Aorta (tissue), 5 donors: ENCODE measurements at regions not wholly inside any gene's neighbourhood (a gene's known extent, or its start where the extent isn't known, plus 50 kb on each side); places are given as distances from the start of the nearest gene placed in this dataset.

Experiments
- ATAC-seq: fragments of 200-7000 bp; cut with Tn5 transposase; one replicate; pipeline ENCODE4 v1.9.1; 2022; ENCODE audit warnings: moderate library complexity; ENCODE audit not compliant: low FRiP score
- DNase-seq, 2 donors: peaks; one replicate each; pipeline ENCODE4 v3.0.0-alpha.2; 2020
- H3K27ac ChIP-seq, 2 donors: one replicate each; pipeline ENCODE4 v1.5.1; 2013; ENCODE audit warnings: low read length in 2 of 2, mild to moderate bottlenecking in 2 of 2, moderate library complexity in 2 of 2, control low read depth in 1 of 2, inconsistent platforms in 1 of 2, low read depth in 1 of 2
- H3K27me3 ChIP-seq, 2 donors: one replicate each; pipeline ENCODE4 v1.6.1; 2013; ENCODE audit warnings: control low read depth in 1 of 2, low read length in 1 of 2, mild to moderate bottlenecking in 1 of 2, moderate library complexity in 1 of 2; ENCODE audit not compliant: insufficient read depth in 2 of 2, control insufficient read depth in 1 of 2
- H3K36me3 ChIP-seq, 2 donors: one replicate each; pipeline ENCODE4 v1.6.1; 2013; ENCODE audit warnings: control low read depth in 1 of 2, low read length in 1 of 2, mild to moderate bottlenecking in 1 of 2; ENCODE audit not compliant: insufficient read depth in 2 of 2, control insufficient read depth in 1 of 2
- H3K4me1 ChIP-seq, 2 donors: one replicate each; pipeline ENCODE4 v1.6.1; 2013; ENCODE audit warnings: low read length in 2 of 2, control low read depth in 1 of 2, mild to moderate bottlenecking in 1 of 2, moderate library complexity in 1 of 2; ENCODE audit not compliant: insufficient read depth in 2 of 2, control insufficient read depth in 1 of 2
- H3K4me3 ChIP-seq, 2 donors: one replicate each; pipeline ENCODE4 v1.5.1; 2013; ENCODE audit warnings: low read length in 2 of 2, control low read depth in 1 of 2, mild to moderate bottlenecking in 1 of 2
- H3K9me3 ChIP-seq: one replicate; pipeline ENCODE4 v1.6.1; 2013; ENCODE audit warnings: mild to moderate bottlenecking, low read length; ENCODE audit not compliant: control insufficient read depth
- whole genome bisulfite sequencing, 2 donors: extraction: QIAGEN DNeasy Blood & Tissue Kit; methylation state at CpG; one replicate each; pipeline ENCODE4 v1.1.7; 2013; 5-methylcytosine and 5-hydroxymethylcytosine counted together
- intact Hi-C, 2 donors: fragments of 100-400 bp; cut with DNase I; formaldehyde crosslinking; loops; one replicate each; pipeline versions ENCODE4 v1.14.2 to v1.15.0; 2022
- donor health status: healthy with polysubstance abuse.
- donor health status: Bipolar disorder and iron deficiency.
- donor health status: DM: no; HTN: no; CAD: no.
- donor health status: DM: no; HTN: no; CAD: no.
- donor health status: DM: yes; HTN: yes; CAD: no.

DNA sequence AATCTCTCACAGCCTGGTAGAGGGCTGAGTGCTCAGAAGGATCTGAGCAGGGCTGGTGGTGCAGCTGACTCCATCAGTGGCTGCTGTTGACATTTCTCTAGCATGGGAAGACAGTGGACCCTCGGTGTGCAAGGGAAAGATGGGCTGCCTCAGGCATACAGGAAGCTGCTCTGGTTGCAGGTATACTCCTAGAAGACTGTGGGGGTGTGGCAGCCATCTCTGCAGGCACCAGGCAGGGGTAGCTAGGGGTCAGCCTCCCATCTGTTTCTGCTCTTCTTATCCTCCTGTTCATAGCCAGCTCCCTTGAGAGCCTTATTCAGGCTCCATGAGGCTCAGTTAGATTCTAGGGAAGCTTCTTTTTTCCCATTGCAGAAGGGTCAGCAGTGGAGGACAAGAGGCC lies 475.5 kb downstream of the TSHZ3 start:
- no peaks in the 10 kb centered on the region for H3K27me3 ChIP-seq
- no peaks in the 10 kb centered on the region for H3K36me3 ChIP-seq
- DNase-seq (no peak), ATAC-seq (no peak)
- H3K27ac ChIP-seq: no peak overlapping the region
- peaks cover 3% of the 10 kb centered on the region for H3K9me3 ChIP-seq
- no peaks in the 10 kb centered on the region for H3K4me1 ChIP-seq
- 52 to 57% methylated on average over 1 of the region's 1 CpG for WGBS, 2 donors
- intact Hi-C loops: no loop called here
- H3K4me3 ChIP-seq: no peak overlapping the region

DNA sequence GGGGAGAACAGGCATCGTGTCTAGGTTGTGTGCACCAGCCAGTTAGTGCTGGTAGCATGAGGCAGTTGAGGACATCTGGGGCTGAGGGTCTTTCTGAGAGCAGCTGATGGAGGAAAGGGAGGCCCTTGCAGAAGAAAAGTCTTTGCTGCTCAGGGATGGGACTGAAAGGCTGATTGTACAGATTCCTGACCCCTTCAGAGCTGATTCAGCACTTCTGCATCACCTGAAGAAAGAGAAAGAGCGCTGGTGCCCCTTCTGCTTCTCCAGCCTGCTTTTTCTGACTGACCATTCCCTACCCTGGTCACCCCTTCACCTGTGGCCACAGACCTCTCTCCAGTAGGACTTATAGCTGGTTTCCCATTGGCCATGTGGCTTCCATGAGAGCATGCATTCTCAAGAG lies 476.2 kb downstream of the TSHZ3 start:
- 65 to 86% methylated on average over 2 of the region's 2 CpGs for WGBS, 2 donors
- no peak for ATAC-seq
- H3K27ac ChIP-seq: no peak overlapping the region
- no peaks in the 10 kb centered on the region for H3K27me3 ChIP-seq
- peaks cover 4% of the 10 kb centered on the region for H3K9me3 ChIP-seq
- no peaks in the 10 kb centered on the region for H3K36me3 ChIP-seq
- no peaks in the 10 kb centered on the region for H3K4me1 ChIP-seq
- no peak overlapping the region for H3K4me3 ChIP-seq
- DNase-seq: no peak
- intact Hi-C loops: no loop called here

DNA sequence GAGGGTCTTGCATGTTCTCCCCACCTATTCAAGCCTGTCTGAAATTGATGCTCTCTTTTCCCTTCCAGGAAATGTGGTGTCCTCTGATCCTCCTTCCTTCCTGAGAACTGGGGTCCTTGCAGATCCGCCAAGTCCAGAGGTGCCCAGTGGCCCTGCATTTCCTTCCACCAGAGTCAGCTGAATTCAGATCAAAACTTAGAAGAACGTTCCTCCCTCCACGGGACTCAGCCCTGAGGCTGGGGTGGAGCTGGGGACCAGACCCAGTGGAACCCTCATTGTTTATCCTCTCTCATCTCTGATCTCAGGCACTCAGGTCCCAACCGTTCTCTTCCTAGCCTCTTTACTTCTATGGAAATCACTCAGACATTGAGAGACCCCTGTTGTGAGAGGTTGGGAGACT lies 477.3 kb downstream of the TSHZ3 start:
- intact Hi-C loops: no loop called here
- peaks cover 4% of the 10 kb centered on the region for H3K9me3 ChIP-seq
- H3K27me3 ChIP-seq: no peaks in the 10 kb centered on the region
- no peak for ATAC-seq
- H3K36me3 ChIP-seq: no peaks in the 10 kb centered on the region
- 64 to 67% methylated on average over 4 of the region's 4 CpGs for WGBS, 2 donors
- DNase-seq: no peak
- no peak overlapping the region for H3K27ac ChIP-seq
- no peaks in the 10 kb centered on the region for H3K4me1 ChIP-seq
- no peak overlapping the region for H3K4me3 ChIP-seq

DNA sequence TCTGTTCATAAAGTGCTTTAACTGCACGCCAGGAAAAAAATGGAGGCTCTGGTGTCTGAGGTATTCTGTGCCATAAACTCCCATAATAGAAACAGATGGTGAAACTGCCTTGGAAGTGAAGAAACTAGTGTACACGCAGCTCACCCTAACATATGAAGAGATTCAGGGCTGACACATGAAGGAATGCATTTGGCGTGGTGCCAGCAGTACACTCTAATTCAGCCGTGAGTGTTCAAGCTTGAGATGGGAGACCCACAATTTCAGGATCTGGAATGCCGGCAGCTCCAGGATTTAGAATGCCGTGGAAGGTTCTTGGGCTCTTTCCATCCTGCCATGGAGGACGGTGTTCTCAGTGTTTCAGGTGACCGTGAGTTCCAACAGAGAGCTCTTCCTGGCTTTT lies 478.4 kb downstream of the TSHZ3 start:
- DNase-seq (no peak), ATAC-seq (no peak)

DNA sequence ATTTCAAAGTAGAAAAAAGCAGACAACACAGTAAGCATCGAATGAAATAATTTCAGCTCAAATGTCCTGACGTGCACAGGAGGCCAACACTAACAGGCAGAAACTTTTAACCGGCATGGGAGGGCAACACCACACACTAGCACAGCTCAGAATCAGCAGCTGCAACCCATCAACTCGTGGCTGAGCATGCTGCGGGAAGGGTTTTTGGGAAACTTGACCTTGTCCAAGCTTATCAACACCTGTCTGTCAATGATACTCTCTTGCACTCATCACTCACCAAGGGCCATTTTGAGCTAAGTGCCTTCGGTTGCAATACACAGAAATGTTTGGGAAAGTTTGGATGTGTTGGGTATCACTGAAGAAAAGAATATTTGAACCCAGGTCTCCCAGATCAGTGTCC lies 483.7 kb downstream of the TSHZ3 start:
- ATAC-seq (no peak), DNase-seq (no peak)
- H3K27me3 ChIP-seq: no peaks in the 10 kb centered on the region
- H3K9me3 ChIP-seq: peaks cover 6% of the 10 kb centered on the region
- WGBS, 2 donors: 21 to 30% methylated on average over 6 of the region's 6 CpGs
- H3K27ac ChIP-seq: no peak overlapping the region
- intact Hi-C loops: no loop called here
- H3K4me1 ChIP-seq: no peaks in the 10 kb centered on the region
- H3K4me3 ChIP-seq: no peak overlapping the region
- H3K36me3 ChIP-seq: no peaks in the 10 kb centered on the region

More for the DNA sequence above, 478.4 kb downstream of the TSHZ3 start:
- peaks cover 4% of the 10 kb centered on the region for H3K9me3 ChIP-seq
- H3K4me3 ChIP-seq: no peak overlapping the region
- intact Hi-C loops: no loop called here
- no peaks in the 10 kb centered on the region for H3K36me3 ChIP-seq
- no peaks in the 10 kb centered on the region for H3K27me3 ChIP-seq
- H3K27ac ChIP-seq: no peak overlapping the region
- no peaks in the 10 kb centered on the region for H3K4me1 ChIP-seq
- WGBS, 2 donors: 22 to 24% methylated on average over 8 of the region's 8 CpGs

DNA sequence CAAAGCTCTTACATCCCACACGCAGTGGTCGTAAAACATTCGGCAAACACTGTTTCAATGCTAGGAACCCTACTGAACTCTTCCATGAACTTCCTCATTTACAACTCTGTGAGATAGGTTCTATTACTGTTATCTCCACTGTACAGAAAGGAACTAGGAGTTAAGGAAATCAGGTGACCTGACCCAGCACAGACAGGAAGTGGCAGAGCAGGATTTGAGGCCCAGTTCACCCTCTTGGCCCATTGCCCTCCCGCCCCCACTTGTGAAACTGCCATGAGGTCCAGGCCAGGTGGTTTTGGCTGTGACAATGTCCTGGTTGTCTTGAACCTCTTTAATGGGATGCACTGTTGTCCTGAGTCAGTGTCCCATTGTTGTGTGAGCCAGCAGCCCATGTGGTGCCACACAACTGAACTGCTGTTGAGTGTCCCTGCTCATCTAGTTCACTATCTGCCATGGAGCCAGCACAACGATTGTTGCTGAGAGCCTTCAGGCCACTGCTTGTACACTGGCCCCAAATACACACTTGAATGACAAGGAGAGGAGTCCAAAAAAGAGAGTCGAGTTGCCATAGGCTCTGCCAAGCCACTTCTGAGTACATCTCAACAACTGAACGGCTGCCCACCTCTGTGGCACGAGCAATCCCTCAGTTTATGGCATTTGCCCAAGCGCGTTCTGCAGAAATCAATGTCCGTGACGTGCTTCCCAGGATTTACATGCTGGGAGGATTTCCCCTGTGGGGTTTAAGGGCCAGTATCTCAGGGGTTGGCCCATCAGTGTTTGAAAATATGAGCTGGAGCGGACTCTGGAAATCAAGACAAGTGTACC lies 484.6 kb downstream of the TSHZ3 start:
- H3K4me3 ChIP-seq: no peak overlapping the region
- H3K4me1 ChIP-seq: no peaks in the 10 kb centered on the region
- H3K9me3 ChIP-seq: peaks cover 5% of the 10 kb centered on the region
- no peak overlapping the region for H3K27ac ChIP-seq
- intact Hi-C loops: no loop called here
- H3K27me3 ChIP-seq: no peaks in the 10 kb centered on the region
- 83% methylated on average over 13 of the region's 13 CpGs for WGBS, 2 donors
- H3K36me3 ChIP-seq: no peaks in the 10 kb centered on the region
- ATAC-seq: no peak
- no peak for DNase-seq

DNA sequence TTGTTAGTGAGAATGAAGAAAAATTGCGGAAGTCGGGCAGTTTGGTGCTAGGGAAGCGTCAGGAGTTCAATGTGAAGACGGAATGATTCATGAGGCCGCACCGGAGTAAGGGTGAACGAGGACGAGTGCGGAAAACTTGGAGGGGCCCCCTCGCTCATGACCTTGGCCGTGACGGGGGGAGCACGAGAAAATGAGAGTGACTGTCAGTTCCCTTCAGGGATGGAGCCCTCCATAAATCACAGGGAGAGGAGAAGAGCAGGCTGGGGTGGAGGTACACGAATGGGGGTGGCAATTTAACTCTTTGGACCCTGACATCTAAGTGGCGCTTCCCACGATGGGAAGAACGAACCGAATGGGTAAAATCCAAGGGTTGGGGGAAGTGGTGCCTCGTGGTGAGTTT lies 486.4 kb downstream of the TSHZ3 start:
- WGBS, 2 donors: 38 to 51% methylated on average over 19 of the region's 19 CpGs
- ATAC-seq: no peak
- intact Hi-C loops: no loop called here

DNA sequence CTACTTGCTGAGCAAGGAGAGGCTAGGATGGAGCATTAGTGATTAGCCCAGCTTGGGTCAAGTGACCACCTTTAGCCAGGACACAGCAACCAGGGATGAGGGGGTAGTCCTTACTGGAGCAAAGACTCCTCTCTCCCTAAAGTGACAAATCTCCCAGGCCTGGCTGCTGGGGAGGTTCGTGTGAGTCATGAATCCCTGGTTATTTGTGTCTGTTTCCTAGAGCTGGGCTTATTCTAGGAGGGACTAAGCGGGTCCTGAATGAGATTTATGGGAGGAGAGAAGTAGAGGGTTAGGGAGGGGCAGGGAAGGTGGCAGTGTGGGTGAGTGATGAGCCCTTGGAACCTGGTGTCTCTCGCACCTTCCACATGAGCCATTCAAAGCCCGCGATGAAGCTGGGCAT lies 487.3 kb downstream of the TSHZ3 start:
- Histone ChIP-seq H3K4me3 (no peak overlapping the region), H3K9me3 (peaks cover 2% of the 10 kb centered on the region), H3K27ac (no peak overlapping the region), H3K27me3 (no peaks in the 10 kb centered on the region), H3K36me3 (no peaks in the 10 kb centered on the region), H3K4me1 (no peaks in the 10 kb centered on the region)
- intact Hi-C loops: no loop called here
- ATAC-seq (no peak), DNase-seq (no peak)
- WGBS, 2 donors: 62 to 67% methylated on average over 5 of the region's 5 CpGs

More for the DNA sequence above, 486.4 kb downstream of the TSHZ3 start:
- Histone ChIP-seq H3K4me1 (no peaks in the 10 kb centered on the region), H3K4me3 (no peak overlapping the region), H3K27ac (no peak overlapping the region), H3K9me3 (peaks cover 2% of the 10 kb centered on the region), H3K36me3 (no peaks in the 10 kb centered on the region), H3K27me3 (no peaks in the 10 kb centered on the region)
- no peak for DNase-seq

DNA sequence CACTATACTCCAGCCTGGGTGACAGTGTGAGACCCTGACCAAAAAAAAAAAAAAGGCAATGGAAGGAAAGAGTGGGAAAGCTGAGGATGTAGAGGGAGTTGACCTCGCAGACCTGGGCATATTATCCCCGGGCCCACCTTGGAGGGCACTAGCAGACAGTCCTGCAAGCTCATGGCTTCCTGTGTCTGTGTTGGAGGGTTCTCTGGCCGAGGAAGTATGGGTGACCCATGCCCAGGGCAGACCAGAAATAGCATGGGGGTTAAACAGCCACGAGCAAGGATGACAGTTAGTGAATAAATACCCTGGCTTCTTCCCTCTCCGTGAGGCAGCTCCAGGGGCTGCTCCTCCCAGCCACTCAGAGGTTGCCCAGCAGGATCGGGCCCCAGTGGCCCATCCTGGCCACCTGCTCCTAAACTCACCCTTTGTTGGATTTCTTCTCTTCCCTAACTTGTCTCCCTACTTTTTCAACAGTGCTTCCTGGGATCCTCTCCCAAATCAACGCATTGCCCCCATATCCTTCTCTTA lies 485.8 kb downstream of the ZNF536 start:
- Histone ChIP-seq H3K4me1 (no peaks in the 10 kb centered on the region), H3K27me3 (no peaks in the 10 kb centered on the region), H3K9me3 (no peaks in the 10 kb centered on the region), H3K36me3 (no peaks in the 10 kb centered on the region), H3K27ac (no peak overlapping the region), H3K4me3 (no peak overlapping the region)
- intact Hi-C loops: no loop called here
- 59 to 67% methylated on average over 7 of the region's 7 CpGs for WGBS, 2 donors
- no peak for ATAC-seq
- DNase-seq: no peak
